PFSK-1 (cell line): ENCODE measurements at regions not wholly inside any gene's neighbourhood (a gene's known extent, or its start where the extent isn't known, plus 50 kb on each side); places are given as distances from the start of the nearest gene placed in this dataset.

Source experiments
- FOXP2 ChIP-seq: optimal IDR thresholded peaks from 2 replicates; pipeline ENCODE3; 2011; ENCODE audit warnings: borderline replicate concordance, control low read depth, inconsistent platforms; ENCODE audit not compliant: insufficient read depth; ENCODE audit errors: extremely low read length, extremely low read depth
- POLR2AphosphoS5 ChIP-seq: IDR thresholded peaks from 2 replicates; pipeline ENCODE4 v1.6.1; 2012; ENCODE audit warnings: low read depth, mild to moderate bottlenecking, control low read depth, low read length, moderate library complexity
- REST ChIP-seq, 2 experiments: IDR thresholded peaks; 2 replicates each; pipeline versions ENCODE4 v1.6.1 to v1.8.0; 2011 to 2012; ENCODE audit warnings: low read depth in 2 of 2, low read length in 2 of 2, control low read depth in 1 of 2, inconsistent platforms in 1 of 2, mild to moderate bottlenecking in 1 of 2, moderate library complexity in 1 of 2; ENCODE audit not compliant: insufficient read depth in 1 of 2
- SIN3A ChIP-seq: IDR thresholded peaks from 2 replicates; pipeline ENCODE4 v1.6.1; 2012; ENCODE audit warnings: mild to moderate bottlenecking, low read length, moderate library complexity, borderline replicate concordance; ENCODE audit not compliant: insufficient read depth
- TAF1 ChIP-seq: IDR thresholded peaks from 2 replicates; pipeline ENCODE4 v1.6.1; 2012; ENCODE audit warnings: low read length, control low read depth, borderline replicate concordance; ENCODE audit not compliant: insufficient read depth

GRCh38 chr5:125746917-125747316 lies 676.3 kb upstream of the GRAMD2B start:
- TF ChIP-seq POLR2AphosphoS5 (no peak), REST (IDR thresholded peaks at IDR 0.05; ENCODE audit: insufficient read depth in 1 of 2, low read depth in 2 of 2, low read length in 2 of 2) (no peak), TAF1 (no peak), SIN3A (no peak), FOXP2 (no peak)
